Renal cortical epithelial cell (primary cell): ENCODE measurements at regions not wholly inside any gene's neighbourhood (a gene's known extent, or its start where the extent isn't known, plus 50 kb on each side); places are given as distances from the start of the nearest gene placed in this dataset.

Experiments used
- DNase-seq: peaks from one replicate; pipeline ENCODE4 v3.0.0-alpha.2; 2011; ENCODE audit warnings: low read depth

- DNase-seq, result no peak
These were observed 152.3 kb downstream of the SNX7 start for GRCh38 chr1:98813738-98814309.

GRCh38 chr1:98817821-98818220 lies 156.3 kb downstream of the SNX7 start:
- no peak for DNase-seq

GRCh38 chr1:98821379-98821778 lies 159.9 kb downstream of the SNX7 start:
- DNase-seq, result no peak

DNA sequence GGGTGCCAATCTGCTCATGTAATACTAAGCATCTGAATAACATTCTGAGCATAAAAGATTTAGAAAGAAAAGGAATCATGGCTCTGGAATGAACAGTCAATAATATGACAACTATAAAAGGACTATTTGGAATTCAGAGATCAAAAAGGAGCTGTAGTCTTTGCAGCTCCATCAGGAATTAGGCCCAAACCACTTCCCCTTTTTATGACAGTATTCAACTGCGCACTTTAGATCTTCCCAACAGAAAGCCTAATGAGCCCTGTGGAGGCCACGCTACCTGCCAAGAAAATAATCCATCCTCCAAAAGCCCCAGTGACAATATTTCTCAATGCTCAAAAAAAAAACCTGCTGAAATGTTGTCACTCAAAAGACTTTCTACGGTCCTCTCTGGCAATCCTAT lies 163.2 kb downstream of the SNX7 start:
- no peak for DNase-seq

- no peak for DNase-seq
These were observed 165.5 kb downstream of the SNX7 start for GRCh38 chr1:98827041-98827440.

- DNase-seq, result peak; percentile 30
These were observed 164.8 kb downstream of the PLPPR5 start for GRCh38 chr1:98839840-98840239.
